B cell (primary cell): ENCODE measurements at regions not wholly inside any gene's neighbourhood (a gene's known extent, or its start where the extent isn't known, plus 50 kb on each side); places are given as distances from the start of the nearest gene placed in this dataset.
"Not testable (repeated sequence)": the region's sequence is repeated elsewhere in the genome, so short reads cannot be mapped to it uniquely, and the experiment has no call there.

Source experiments
- ATAC-seq: fragments of 200-7000 bp; cut with Tn5 transposase; one replicate; pipeline ENCODE4 v1.10.0; 2021; ENCODE audit warnings: low read depth, mild to moderate bottlenecking, moderate number of reproducible peaks, moderate library complexity
- CTCF ChIA-PET: fragments of 350-600 bp; sonication (Branson Sonifier 250); formaldehyde crosslinking; loops from one replicate; lab custom pipeline; 2021; ENCODE audit warnings: antibody characterized with exemption, inconsistent platforms; lab: Charles Lee
- POLR2A ChIA-PET: fragments of 350-600 bp; sonication (Branson Sonifier 250); formaldehyde crosslinking; loops from one replicate; lab custom pipeline; 2021; ENCODE audit warnings: antibody characterized with exemption; lab: Charles Lee
- DNase-seq: peaks from one replicate; pipeline ENCODE4 v3.0.0; 2013
- H2AFZ ChIP-seq: 2 replicates; pipeline ENCODE4 v1.6.1; 2012; ENCODE audit warnings: mild to moderate bottlenecking, low read depth, low read length; ENCODE audit not compliant: insufficient read depth, poor library complexity, severe bottlenecking
- H3K27ac ChIP-seq, 2 donors: 1 replicate in 1 of 2; 2 replicates in 1 of 2; pipeline ENCODE4 v1.5.1; 2012 to 2013; ENCODE audit warnings: low read length in 2 of 2, mild to moderate bottlenecking in 2 of 2, moderate library complexity in 1 of 2
- H3K27me3 ChIP-seq, 4 experiments: fragments of 200-600 bp in 1 of 4; sonication (generic) in 1 of 4; replicated peaks in 1 of 4; 1 replicate in 2 of 4; 2 replicates in 2 of 4; pipeline versions ENCODE4 v1.6.1 to v1.7.0; 2013 to 2016; ENCODE audit warnings: low read length in 3 of 4, mild to moderate bottlenecking in 2 of 4, mixed read lengths in 1 of 4, moderate library complexity in 1 of 4; ENCODE audit not compliant: insufficient read depth in 4 of 4, control insufficient read depth in 3 of 4; ENCODE audit errors: control extremely low read depth in 1 of 4
- H3K36me3 ChIP-seq, 2 experiments: replicated peaks in 1 of 2; 1 replicate in 1 of 2; 2 replicates in 1 of 2; pipeline versions ENCODE4 v1.6.1 to v1.7.1; 2013; ENCODE audit warnings: low read length in 1 of 2; ENCODE audit not compliant: insufficient read depth in 2 of 2, control insufficient read depth in 1 of 2; ENCODE audit errors: control extremely low read depth in 1 of 2, extremely low read depth in 1 of 2
- H3K4me1 ChIP-seq, 2 donors: fragments of 200-600 bp in 1 of 2; sonication (generic) in 1 of 2; 1 replicate in 1 of 2; 2 replicates in 1 of 2; pipeline versions ENCODE4 v1.5.1 to v1.6.1; 2013 to 2017; ENCODE audit warnings: low read length in 2 of 2; ENCODE audit not compliant: control insufficient read depth in 2 of 2, insufficient read depth in 2 of 2
- H3K4me2 ChIP-seq: replicated peaks from 2 replicates; pipeline ENCODE3; 2012; ENCODE audit warnings: mild to moderate bottlenecking, low read depth, low read length; ENCODE audit not compliant: poor library complexity, severe bottlenecking
- H3K4me3 ChIP-seq, 5 experiments: fragments of 200-600 bp in 1 of 5; sonication (generic) in 1 of 5; 1 replicate in 3 of 5; 2 replicates in 2 of 5; pipeline versions ENCODE4 v1.5.1 to v1.7.0; 2011 to 2016; ENCODE audit warnings: low read length in 4 of 5, mild to moderate bottlenecking in 4 of 5, low read depth in 2 of 5, control low read depth in 1 of 5, moderate library complexity in 1 of 5; ENCODE audit not compliant: insufficient read depth in 1 of 5; ENCODE audit errors: control extremely low read depth in 1 of 5, extremely low read depth in 1 of 5
- H3K79me2 ChIP-seq: fragments of 200-600 bp; sonication (generic); one replicate; pipeline ENCODE4 v1.6.0; 2016; ENCODE audit warnings: low read length; ENCODE audit not compliant: control insufficient read depth, insufficient read depth
- H3K9ac ChIP-seq: fragments of 200-600 bp; sonication (generic); 2 replicates; pipeline ENCODE4 v1.6.1; 2017; ENCODE audit warnings: mild to moderate bottlenecking, low read length, moderate library complexity
- H3K9me3 ChIP-seq, 3 donors: one replicate each; pipeline versions ENCODE4 v1.6.1 to v1.7.1; 2013; ENCODE audit warnings: low read length in 2 of 3; ENCODE audit not compliant: control insufficient read depth in 2 of 3, insufficient read depth in 1 of 3; ENCODE audit errors: control extremely low read depth in 1 of 3
- H4K20me1 ChIP-seq: 2 replicates; pipeline ENCODE4 v1.6.0; 2012; ENCODE audit warnings: mild to moderate bottlenecking, low read length; ENCODE audit not compliant: insufficient read depth, control insufficient read depth, poor library complexity, severe bottlenecking
- H3K27ac Mint-ChIP-seq: one replicate; pipeline ENCODE4 v1.8.0; 2021; ENCODE audit warnings: mixed read lengths
- H3K27me3 Mint-ChIP-seq: one replicate; pipeline ENCODE4 v1.8.0; 2021; ENCODE audit warnings: mixed read lengths
- H3K4me1 Mint-ChIP-seq: one replicate; pipeline ENCODE4 v1.8.0; 2021; ENCODE audit warnings: mixed read lengths
- H3K4me3 Mint-ChIP-seq: one replicate; pipeline ENCODE4 v1.8.0; 2021; ENCODE audit warnings: mixed read lengths
- H3K9me3 Mint-ChIP-seq: one replicate; pipeline ENCODE4 v1.8.0; 2022; ENCODE audit warnings: mixed read lengths; ENCODE audit not compliant: insufficient read depth
- EZH2 ChIP-seq: IDR thresholded peaks from 2 replicates; pipeline ENCODE4 v1.6.1; 2012; ENCODE audit warnings: borderline replicate concordance, low read depth, mild to moderate bottlenecking, moderate library complexity, low read length; ENCODE audit not compliant: insufficient read depth, poor library complexity, severe bottlenecking
- WGBS: methylation state at CpG from one replicate; pipeline ENCODE4 v1.1.5; 2013; ENCODE audit warnings: missing lambda C conversion rate; ENCODE audit not compliant: insufficient coverage; 5-methylcytosine and 5-hydroxymethylcytosine counted together
- intact Hi-C: fragments of 100-400 bp; cut with micrococcal nuclease; formaldehyde crosslinking; loops from one replicate; pipeline ENCODE4 v1.10.0; 2022
- TF ChIP-seq, protein P1 (sequence below): fragments of 200-600 bp; IDR thresholded peaks from one replicate; pipeline ENCODE4 v1.8.0; 2022; ENCODE audit warnings: antibody characterized with exemption, mild to moderate bottlenecking

DNA sequence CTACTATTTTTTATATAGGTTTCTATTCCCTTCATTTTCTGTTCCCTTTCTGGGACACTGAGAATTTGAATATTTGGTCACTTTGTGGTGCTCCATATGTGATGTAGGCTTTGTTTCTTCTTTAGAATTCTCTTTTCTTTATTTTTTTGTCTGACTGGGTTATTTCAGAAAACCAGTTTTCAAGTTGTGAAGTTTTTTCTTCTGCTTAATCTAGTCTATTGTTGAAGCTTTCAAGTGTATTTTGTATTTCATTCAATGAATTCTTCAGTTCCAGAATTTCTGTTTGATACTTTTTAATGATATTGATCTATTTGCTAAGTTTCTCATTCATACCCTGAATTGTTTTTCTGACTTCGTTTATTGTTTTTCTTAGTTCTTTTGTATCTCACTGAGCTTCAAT lies 96.2 kb upstream of the HAND2 start:
- Histone ChIP-seq H2AFZ (no peak overlapping the region), H3K4me2 (no peak overlapping the region), H3K79me2 (no peaks in the 10 kb centered on the region), H3K4me3 (no peak overlapping the region), H3K27ac (no peak overlapping the region), H3K9ac (no peak overlapping the region), H3K4me1 (no peaks in the 10 kb centered on the region), H4K20me1 (no peaks in the 10 kb centered on the region), H3K9me3 (peaks cover 2 to 23% (median 15%) of the 10 kb centered on the region in 3 donors), H3K27me3 (no peaks in the 10 kb centered on the region), H3K36me3 (no peaks in the 10 kb centered on the region)
- Mint-ChIP-seq H3K4me3 (no peak overlapping the region), H3K27ac (no peak overlapping the region), H3K4me1 (no peaks in the 10 kb centered on the region), H3K9me3 (peaks cover 5% of the 10 kb centered on the region), H3K27me3 (no peaks in the 10 kb centered on the region)
- intact Hi-C loops, result no loop called here
- ATAC-seq, result no peak
- TF ChIP-seq EZH2, result no peak
- TF ChIP-seq, protein P1, sequence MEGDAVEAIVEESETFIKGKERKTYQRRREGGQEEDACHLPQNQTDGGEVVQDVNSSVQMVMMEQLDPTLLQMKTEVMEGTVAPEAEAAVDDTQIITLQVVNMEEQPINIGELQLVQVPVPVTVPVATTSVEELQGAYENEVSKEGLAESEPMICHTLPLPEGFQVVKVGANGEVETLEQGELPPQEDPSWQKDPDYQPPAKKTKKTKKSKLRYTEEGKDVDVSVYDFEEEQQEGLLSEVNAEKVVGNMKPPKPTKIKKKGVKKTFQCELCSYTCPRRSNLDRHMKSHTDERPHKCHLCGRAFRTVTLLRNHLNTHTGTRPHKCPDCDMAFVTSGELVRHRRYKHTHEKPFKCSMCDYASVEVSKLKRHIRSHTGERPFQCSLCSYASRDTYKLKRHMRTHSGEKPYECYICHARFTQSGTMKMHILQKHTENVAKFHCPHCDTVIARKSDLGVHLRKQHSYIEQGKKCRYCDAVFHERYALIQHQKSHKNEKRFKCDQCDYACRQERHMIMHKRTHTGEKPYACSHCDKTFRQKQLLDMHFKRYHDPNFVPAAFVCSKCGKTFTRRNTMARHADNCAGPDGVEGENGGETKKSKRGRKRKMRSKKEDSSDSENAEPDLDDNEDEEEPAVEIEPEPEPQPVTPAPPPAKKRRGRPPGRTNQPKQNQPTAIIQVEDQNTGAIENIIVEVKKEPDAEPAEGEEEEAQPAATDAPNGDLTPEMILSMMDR, result no peak
- no peak for DNase-seq
- no CpG with 5 or more reads among the region's 1 CpG for WGBS
- POLR2A ChIA-PET, result no interaction called here
- CTCF ChIA-PET, result no interaction called here

- H3K27me3 ChIP-seq, ATAC-seq, H3K79me2 ChIP-seq, POLR2A ChIA-PET, H3K4me1 Mint-ChIP-seq, DNase-seq, H3K4me3 Mint-ChIP-seq, H3K27ac Mint-ChIP-seq, intact Hi-C loops, H3K27ac ChIP-seq, H3K27me3 Mint-ChIP-seq, CTCF ChIA-PET, H2AFZ ChIP-seq, H3K9ac ChIP-seq, H3K4me3 ChIP-seq, H3K36me3 ChIP-seq, H3K4me1 ChIP-seq, H4K20me1 ChIP-seq, H3K4me2 ChIP-seq, H3K9me3 Mint-ChIP-seq: not testable (repeated sequence)
- WGBS, result 87% methylated on average over 5 of the region's 5 CpGs
- peaks cover 0 to 20% (median 0%) of the 10 kb centered on the region in 3 donors for H3K9me3 ChIP-seq
Measured at GRCh38 chr4:173618648-173619047, 88.6 kb upstream of the HAND2 start.
